ENCODE measurements at regions not wholly inside any gene's neighbourhood (a gene's known extent, or its start where the extent isn't known, plus 50 kb on each side); places are given as distances from the start of the nearest gene placed in this dataset.

- TF ChIP-seq CTCF (IDR thresholded peaks at IDR 0.05; ENCODE audit: insufficient read depth, low read length, poor library complexity, severe bottlenecking) (no peak), EZH2phosphoT487 (conservative IDR thresholded peaks at IDR 0.05; ENCODE audit: low read length) (no peak)
Observed at GRCh38 chr4:19158107-19158809, 1093.4 kb upstream of the SLIT2 start.

Data from SU-DHL-6 (cell line).